A549 (cell line): ENCODE measurements at regions not wholly inside any gene's neighbourhood (a gene's known extent, or its start where the extent isn't known, plus 50 kb on each side); places are given as distances from the start of the nearest gene placed in this dataset.

ENCODE experiments used
- ATAC-seq, 2 experiments: fragments of 200-7000 bp in 1 of 2; fragments of >200 bp in 1 of 2; cut with Nextera tagmentation in 1 of 2; cut with Tn5 transposase in 1 of 2; 3 replicates each; pipeline versions ENCODE4 v1.8.0 to v1.9.1; 2018 to 2020; ENCODE audit warnings: mild to moderate bottlenecking in 1 of 2, moderate library complexity in 1 of 2
- CTCF ChIA-PET: fragments of 300-600 bp; sonication (Branson Sonifier 250); formaldehyde crosslinking; extraction: SDS; loops from one replicate; lab custom pipeline; 2021; ENCODE audit warnings: antibody characterized with exemption, inconsistent platforms; lab: Yijun Ruan, JAX
- POLR2A ChIA-PET: fragments of 350-600 bp; formaldehyde crosslinking; extraction: SDS; loops from one replicate; lab custom pipeline; 2021; ENCODE audit warnings: antibody characterized with exemption, inconsistent platforms; lab: Yijun Ruan, JAX
- DNase-seq, 2 experiments: peaks; one replicate each; pipeline versions ENCODE4 v3.0.0 to v3.0.0-alpha.2; 2011 to 2016; ENCODE audit warnings: low read depth in 1 of 2, low spot score in 1 of 2
- FAIRE-seq: peaks from 2 replicates; lab custom pipeline; 2011; peaks lifted over from hg19 to GRCh38; lab: Jason Lieb, UNC
- H3K27ac ChIP-seq, 2 experiments: fragments of >200 bp; sonication (Bioruptor Twin); formaldehyde crosslinking; 3 replicates each; pipeline ENCODE4 v1.5.1; 2016 to 2017
- H3K4me1 ChIP-seq: fragments of >200 bp; sonication (Bioruptor Twin); formaldehyde crosslinking; 3 replicates; pipeline ENCODE4 v1.6.1; 2016
- H3K4me2 ChIP-seq: fragments of >200 bp; sonication (Bioruptor Twin); formaldehyde crosslinking; 3 replicates; pipeline ENCODE4 v1.6.1; 2016
- H3K4me3 ChIP-seq: fragments of >200 bp; sonication (Bioruptor Twin); formaldehyde crosslinking; 3 replicates; pipeline ENCODE4 v1.5.1; 2016
- H3K9me3 ChIP-seq: fragments of >200 bp; sonication (Bioruptor Twin); formaldehyde crosslinking; 3 replicates; pipeline ENCODE4 v1.6.1; 2016
- BHLHE40 ChIP-seq: IDR thresholded peaks from 2 replicates; pipeline ENCODE4 v1.6.1; 2012; ENCODE audit warnings: low read depth, low read length, inconsistent platforms
- CHD2 ChIP-seq: fragments of 150-350 bp; IDR thresholded peaks from 2 replicates; pipeline ENCODE4 v1.6.1; 2014; ENCODE audit warnings: low read length; ENCODE audit not compliant: partially characterized antibody
- CHD4 ChIP-seq: fragments of 200-600 bp; sonication (generic); IDR thresholded peaks from 2 replicates; pipeline ENCODE4 v1.6.1; 2016; ENCODE audit warnings: antibody characterized with exemption, mild to moderate bottlenecking, borderline replicate concordance
- EHF ChIP-seq: fragments of 250-450 bp; sonication (Bioruptor Pico); IDR thresholded peaks from 2 replicates; pipeline ENCODE4 v1.5.0; 2020; ENCODE audit warnings: mild to moderate bottlenecking
- ELK1 ChIP-seq: fragments of 150-350 bp; IDR thresholded peaks from 2 replicates; pipeline ENCODE4 v1.6.1; 2014; ENCODE audit warnings: low read depth, mild to moderate bottlenecking, low read length
- EP300 ChIP-seq, 2 experiments: fragments of >200 bp; sonication (Bioruptor Twin); formaldehyde crosslinking; IDR thresholded peaks; 2 replicates in 1 of 2; 3 replicates in 1 of 2; pipeline ENCODE4 v1.6.1; 2016 to 2017
- FOSL2 ChIP-seq, 2 experiments: fragments of 450-650 bp in 1 of 2; fragments of >200 bp in 1 of 2; sonication (Bioruptor Twin) in 1 of 2; formaldehyde crosslinking; IDR thresholded peaks; 2 replicates each; pipeline versions ENCODE4 v1.5.0 to v1.6.1; 2016 to 2020; ENCODE audit warnings: mild to moderate bottlenecking in 1 of 2, moderate library complexity in 1 of 2
- GATA3 ChIP-seq: IDR thresholded peaks from 2 replicates; pipeline ENCODE4 v1.6.1; 2012; ENCODE audit warnings: borderline replicate concordance
- HES2 ChIP-seq: fragments of >200 bp; sonication (Bioruptor Twin); formaldehyde crosslinking; IDR thresholded peaks from 2 replicates; pipeline ENCODE4 v1.6.1; 2016
- HMGXB4 ChIP-seq: fragments of 250-450 bp; sonication (Bioruptor Pico); IDR thresholded peaks from 2 replicates; pipeline ENCODE4 v1.5.0; 2021; ENCODE audit warnings: mild to moderate bottlenecking, moderate library complexity, borderline replicate concordance
- HOXA7 ChIP-seq: fragments of 250-450 bp; sonication (Bioruptor Pico); IDR thresholded peaks from 2 replicates; pipeline ENCODE4 v1.5.0; 2020; ENCODE audit warnings: mild to moderate bottlenecking, moderate library complexity
- KDM1A ChIP-seq: fragments of 200-600 bp; sonication (generic); IDR thresholded peaks from 2 replicates; pipeline ENCODE4 v1.6.1; 2016; ENCODE audit warnings: low read depth, mild to moderate bottlenecking
- KDM5A ChIP-seq: fragments of 200-600 bp; sonication (generic); IDR thresholded peaks from 2 replicates; pipeline ENCODE4 v1.6.1; 2016; ENCODE audit warnings: antibody characterized with exemption, mild to moderate bottlenecking
- MAFK ChIP-seq: fragments of 450-650 bp; IDR thresholded peaks from 2 replicates; pipeline ENCODE4 v1.6.1; 2014; ENCODE audit not compliant: partially characterized antibody
- NR3C1 ChIP-seq: fragments of >200 bp; sonication (Bioruptor Twin); formaldehyde crosslinking; IDR thresholded peaks from 3 replicates; pipeline ENCODE4 v1.6.1; 2017
- POLR2A ChIP-seq: IDR thresholded peaks from 2 replicates; pipeline ENCODE4 v1.6.1; 2012; ENCODE audit warnings: mild to moderate bottlenecking, low read length
- POLR2AphosphoS2 ChIP-seq: conservative IDR thresholded peaks from 2 replicates; pipeline ENCODE4 v1.6.1; 2012; ENCODE audit warnings: low read length, improper control_type of control experiment, inconsistent platforms
- RCOR1 ChIP-seq: fragments of 150-350 bp; IDR thresholded peaks from 2 replicates; pipeline ENCODE4 v1.6.1; 2014; ENCODE audit warnings: antibody characterized with exemption, low read length, low read depth
- RFX5 ChIP-seq: fragments of 450-650 bp; IDR thresholded peaks from 2 replicates; pipeline ENCODE4 v1.7.1; 2014; ENCODE audit warnings: antibody characterized with exemption, mild to moderate bottlenecking, moderate library complexity
- TFCP2L1 ChIP-seq: fragments of 250-450 bp; sonication (Bioruptor Pico); IDR thresholded peaks from 2 replicates; pipeline ENCODE4 v1.5.0; 2021; ENCODE audit warnings: mild to moderate bottlenecking
- TP53 ChIP-seq: fragments of 250-450 bp; sonication (Bioruptor Pico); IDR thresholded peaks from 2 replicates; pipeline ENCODE4 v1.5.0; 2021; ENCODE audit warnings: mild to moderate bottlenecking, moderate library complexity
- USF2 ChIP-seq: fragments of 450-650 bp; IDR thresholded peaks from 2 replicates; pipeline ENCODE4 v1.6.1; 2014; ENCODE audit warnings: antibody characterized with exemption
- ZC3H11A ChIP-seq: fragments of 450-650 bp; IDR thresholded peaks from 2 replicates; pipeline ENCODE4 v1.6.1; 2014; ENCODE audit warnings: antibody characterized with exemption, mild to moderate bottlenecking
- ZFP36 ChIP-seq: fragments of 450-650 bp; IDR thresholded peaks from 2 replicates; pipeline ENCODE4 v1.6.1; 2014; ENCODE audit warnings: borderline replicate concordance; ENCODE audit not compliant: partially characterized antibody
- ZNF302 ChIP-seq: fragments of 250-450 bp; sonication (Bioruptor Pico); IDR thresholded peaks from 2 replicates; pipeline ENCODE4 v1.9.0; 2021; ENCODE audit warnings: inconsistent platforms, mild to moderate bottlenecking, moderate library complexity
- WGBS: methylation state at CpG from one replicate; pipeline ENCODE4 v1.1.6; 2017; ENCODE audit errors: missing lambda C conversion rate; 5-methylcytosine and 5-hydroxymethylcytosine counted together

GRCh38 chr16:62445909-62446308, 409.7 kb upstream of the CDH8 start:
- DNase-seq = no peak
- CTCF ChIA-PET = no interaction called here
- H3K9me3 ChIP-seq = no peaks in the 10 kb centered on the region; the same call in 2 of the 3 replicates
- no peak overlapping the region for H3K27ac ChIP-seq
- ATAC-seq = no peak
- POLR2A ChIA-PET = no interaction called here
- WGBS = 2% methylated on average over 2 of the region's 2 CpGs
- no peaks in the 10 kb centered on the region for H3K4me1 ChIP-seq
- H3K4me3 ChIP-seq = no peak overlapping the region
- no peak overlapping the region for H3K4me2 ChIP-seq
- no peak for FAIRE-seq
- TF ChIP-seq ELK1 = no peak
- TF ChIP-seq TP53 (CRISPR knock-in tag) = no peak
- TF ChIP-seq CHD2 = no peak
- no peak for TF ChIP-seq CHD4
- TF ChIP-seq POLR2A = no peak
- TF ChIP-seq USF2 = no peak
- TF ChIP-seq EP300 (IDR thresholded peaks at IDR 0.05) = no peak
- no peak for TF ChIP-seq ZFP36
- TF ChIP-seq POLR2AphosphoS2 = no peak
- no peak for TF ChIP-seq ZC3H11A
- TF ChIP-seq KDM5A = no peak
- no peak for TF ChIP-seq HMGXB4 (CRISPR knock-in tag)
- TF ChIP-seq EHF = no peak
- TF ChIP-seq MAFK = no peak
- no peak for TF ChIP-seq HES2
- no peak for TF ChIP-seq NR3C1
- TF ChIP-seq BHLHE40 = no peak
- no peak for TF ChIP-seq RFX5

GRCh38 chr16:62424206-62424605, 388.0 kb upstream of the CDH8 start:
- 6% methylated on average over 4 of the region's 4 CpGs for WGBS
- Histone ChIP-seq H3K27ac (no peak overlapping the region), H3K4me1 (no peaks in the 10 kb centered on the region), H3K4me3 (no peak overlapping the region), H3K4me2 (no peak overlapping the region), H3K9me3 (no peaks in the 10 kb centered on the region)
- FAIRE-seq = no peak
- POLR2A ChIA-PET = no interaction called here
- TF ChIP-seq FOSL2 (IDR thresholded peaks at IDR 0.05) (no peak), FOSL2 (CRISPR knock-in tag; IDR thresholded peaks at IDR 0.05) (no peak), KDM1A (no peak), RCOR1 (no peak), ZNF302 (no peak), TFCP2L1 (CRISPR knock-in tag) (no peak), NR3C1 (no peak), HOXA7 (CRISPR knock-in tag) (no peak), GATA3 (no peak), TP53 (CRISPR knock-in tag) (no peak), RFX5 (no peak), USF2 (no peak)
- no peak for DNase-seq
- CTCF ChIA-PET = no interaction called here
- ATAC-seq = no peak
